ENCODE measurements at regions not wholly inside any gene's neighbourhood (a gene's known extent, or its start where the extent isn't known, plus 50 kb on each side); places are given as distances from the start of the nearest gene placed in this dataset.

DNA sequence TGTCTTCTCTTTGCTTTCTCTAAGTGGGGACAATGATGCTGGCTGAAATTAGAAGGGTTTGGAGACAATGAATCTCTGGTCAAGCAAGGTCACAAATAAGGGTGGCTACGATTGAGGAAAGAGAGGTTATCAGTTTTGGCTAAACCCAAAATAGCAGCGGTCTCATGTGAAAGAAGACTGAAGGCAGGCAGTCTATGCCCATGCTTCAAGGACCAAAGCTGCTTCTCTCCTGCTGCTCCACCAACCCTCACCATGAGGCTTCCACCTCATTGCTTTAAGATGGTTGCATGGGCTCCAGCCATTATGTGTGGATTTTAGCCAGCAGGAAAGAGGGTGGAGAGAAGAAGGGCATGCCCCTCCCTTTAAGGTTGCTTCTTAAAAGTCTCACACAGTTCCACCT is 114.1 kb upstream of the TRIM2 start:
- POLR2A ChIA-PET: no interaction called here
- no peak for DNase-seq (ENCODE audit: unreplicated experiment)
- TF ChIP-seq, protein P1, sequence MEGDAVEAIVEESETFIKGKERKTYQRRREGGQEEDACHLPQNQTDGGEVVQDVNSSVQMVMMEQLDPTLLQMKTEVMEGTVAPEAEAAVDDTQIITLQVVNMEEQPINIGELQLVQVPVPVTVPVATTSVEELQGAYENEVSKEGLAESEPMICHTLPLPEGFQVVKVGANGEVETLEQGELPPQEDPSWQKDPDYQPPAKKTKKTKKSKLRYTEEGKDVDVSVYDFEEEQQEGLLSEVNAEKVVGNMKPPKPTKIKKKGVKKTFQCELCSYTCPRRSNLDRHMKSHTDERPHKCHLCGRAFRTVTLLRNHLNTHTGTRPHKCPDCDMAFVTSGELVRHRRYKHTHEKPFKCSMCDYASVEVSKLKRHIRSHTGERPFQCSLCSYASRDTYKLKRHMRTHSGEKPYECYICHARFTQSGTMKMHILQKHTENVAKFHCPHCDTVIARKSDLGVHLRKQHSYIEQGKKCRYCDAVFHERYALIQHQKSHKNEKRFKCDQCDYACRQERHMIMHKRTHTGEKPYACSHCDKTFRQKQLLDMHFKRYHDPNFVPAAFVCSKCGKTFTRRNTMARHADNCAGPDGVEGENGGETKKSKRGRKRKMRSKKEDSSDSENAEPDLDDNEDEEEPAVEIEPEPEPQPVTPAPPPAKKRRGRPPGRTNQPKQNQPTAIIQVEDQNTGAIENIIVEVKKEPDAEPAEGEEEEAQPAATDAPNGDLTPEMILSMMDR (IDR thresholded peaks at IDR 0.05; ENCODE audit: unreplicated experiment): no peak
- Mint-ChIP-seq H3K9me3 (ENCODE audit: unreplicated experiment) (no peaks in the 10 kb centered on the region), H3K36me3 (ENCODE audit: insufficient read depth, unreplicated experiment) (no peaks in the 10 kb centered on the region), H3K4me1 (ENCODE audit: insufficient read depth, unreplicated experiment) (peaks cover 4% of the 10 kb centered on the region), H3K27me3 (ENCODE audit: insufficient read depth, unreplicated experiment) (no peaks in the 10 kb centered on the region), H3K4me3 (ENCODE audit: unreplicated experiment) (no peak overlapping the region), H3K27ac (ENCODE audit: low read depth, unreplicated experiment) (no peak overlapping the region)
- no TSS peak for BruUV-seq (replicated peaks)
- intact Hi-C loops (cut with micrococcal nuclease): no loop called here
- CTCF ChIA-PET: interaction anchor here (0.8 to 3.1 kb wide), 2 partner anchors 37 to 327 kb away, joined by 3 to 18 read pairs; no protein-coding TSS in a partner anchor

DNA sequence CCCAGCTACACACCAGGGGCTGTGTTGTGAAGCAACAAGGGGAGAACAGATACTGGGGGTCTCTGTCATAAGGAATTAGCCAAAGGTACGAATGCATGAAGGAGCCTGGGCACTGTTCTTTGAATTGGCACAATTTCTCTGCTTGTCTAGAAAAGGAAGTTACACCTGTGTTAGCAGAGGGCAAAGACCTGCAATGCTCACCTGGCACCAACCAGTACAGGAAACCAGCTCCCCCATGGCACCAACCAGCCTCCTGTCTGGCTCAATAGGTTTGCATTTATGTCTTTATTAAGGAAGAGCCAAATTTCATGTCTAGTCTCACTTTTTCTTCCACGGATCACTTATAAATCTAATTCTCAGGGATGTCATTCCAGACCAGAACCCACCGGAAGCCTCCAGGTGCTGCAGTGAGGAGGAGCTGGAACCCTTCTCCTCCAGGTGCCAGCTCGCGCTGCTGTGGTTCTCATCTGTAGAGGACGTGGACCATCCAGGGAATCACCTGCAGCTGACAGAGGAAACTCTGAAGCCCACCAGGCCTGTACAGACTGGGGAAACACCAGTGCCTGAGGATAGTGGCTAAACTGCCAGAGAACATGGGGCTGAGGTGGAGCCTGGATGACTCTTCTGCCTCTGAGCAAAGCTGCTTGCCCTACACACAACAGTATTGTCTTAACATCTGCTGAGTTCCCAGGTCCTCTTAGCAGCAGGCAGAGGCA is 113.4 kb upstream of the TRIM2 start:
- no TSS peak for BruUV-seq (replicated peaks)
- no peaks in the 10 kb centered on the region for H3K4me1 Mint-ChIP-seq (ENCODE audit: insufficient read depth, unreplicated experiment)
- H3K9me3 Mint-ChIP-seq (ENCODE audit: unreplicated experiment): no peaks in the 10 kb centered on the region
- no peak overlapping the region for H3K27ac Mint-ChIP-seq (ENCODE audit: low read depth, unreplicated experiment)
- H3K27me3 Mint-ChIP-seq (ENCODE audit: insufficient read depth, unreplicated experiment): no peaks in the 10 kb centered on the region
- intact Hi-C loops (cut with micrococcal nuclease): no loop called here
- CTCF ChIA-PET: interaction anchor here (3.1 kb wide), 1 partner anchor 36 kb away, joined by 18 read pairs; no protein-coding TSS in a partner anchor
- no peak for DNase-seq (ENCODE audit: unreplicated experiment)
- TF ChIP-seq, protein P1 (IDR thresholded peaks at IDR 0.05; ENCODE audit: unreplicated experiment): no peak
- H3K36me3 Mint-ChIP-seq (ENCODE audit: insufficient read depth, unreplicated experiment): no peaks in the 10 kb centered on the region
- no peak overlapping the region for H3K4me3 Mint-ChIP-seq (ENCODE audit: unreplicated experiment)
- POLR2A ChIA-PET: no interaction called here

DNA sequence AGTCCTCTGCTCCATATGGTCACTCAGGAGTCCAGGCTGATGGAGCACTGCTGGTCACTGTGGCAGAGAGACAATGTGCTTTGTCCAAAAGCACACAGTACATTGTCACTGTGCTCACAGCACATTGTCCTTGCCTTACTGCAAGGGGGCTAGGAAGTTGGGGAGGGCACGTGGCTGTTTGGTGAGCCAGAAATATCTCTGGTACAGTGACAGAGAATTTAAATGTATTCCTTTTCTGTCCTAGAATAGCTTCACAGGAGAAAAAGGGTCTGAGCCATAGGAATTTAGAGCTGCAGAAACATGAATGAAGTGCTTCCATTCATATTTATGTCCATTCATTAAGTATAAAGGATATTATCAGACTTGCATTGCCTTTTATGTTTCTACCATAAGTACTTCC is 110.8 kb upstream of the TRIM2 start:
- Mint-ChIP-seq H3K36me3 (ENCODE audit: insufficient read depth, unreplicated experiment) (no peaks in the 10 kb centered on the region), H3K4me1 (ENCODE audit: insufficient read depth, unreplicated experiment) (no peaks in the 10 kb centered on the region), H3K4me3 (ENCODE audit: unreplicated experiment) (no peak overlapping the region), H3K27me3 (ENCODE audit: insufficient read depth, unreplicated experiment) (no peaks in the 10 kb centered on the region), H3K27ac (ENCODE audit: low read depth, unreplicated experiment) (no peak overlapping the region), H3K9me3 (ENCODE audit: unreplicated experiment) (no peaks in the 10 kb centered on the region)
- intact Hi-C loops (cut with micrococcal nuclease): no loop called here
- ChIA-PET CTCF (interaction anchor here (0.6 to 5.6 kb wide), 3 partner anchors 9 to 213 kb away, joined by 3 to 58 read pairs (median 3); no protein-coding TSS in a partner anchor), POLR2A (no interaction called here)
- no TSS peak for BruUV-seq (replicated peaks)
- no peak for DNase-seq (ENCODE audit: unreplicated experiment)
- TF ChIP-seq, protein P1 (IDR thresholded peaks at IDR 0.05; ENCODE audit: unreplicated experiment): no peak

DNA sequence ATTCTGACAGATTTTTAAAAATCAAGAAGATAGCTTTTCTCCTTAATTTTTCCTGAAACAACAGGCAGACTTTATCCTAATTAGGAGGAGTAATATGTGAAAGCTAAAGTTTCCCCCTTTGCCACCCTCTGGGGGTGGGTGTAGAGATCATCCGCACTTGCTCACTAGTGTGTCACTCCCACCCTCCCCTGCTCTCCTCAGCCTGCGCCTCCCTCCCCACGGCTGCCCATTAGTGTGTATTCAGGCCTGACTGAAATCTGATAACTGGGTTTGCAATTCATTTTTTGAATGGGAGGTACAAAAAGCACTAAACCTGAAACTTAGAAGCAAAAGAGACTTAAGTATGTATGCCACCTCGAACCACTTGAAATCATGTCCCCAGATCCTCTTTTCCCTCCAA is 110.4 kb upstream of the TRIM2 start:
- DNase-seq (ENCODE audit: unreplicated experiment): no peak
- intact Hi-C loops (cut with micrococcal nuclease): no loop called here
- Mint-ChIP-seq H3K4me3 (ENCODE audit: unreplicated experiment) (no peak overlapping the region), H3K4me1 (ENCODE audit: insufficient read depth, unreplicated experiment) (no peaks in the 10 kb centered on the region), H3K36me3 (ENCODE audit: insufficient read depth, unreplicated experiment) (no peaks in the 10 kb centered on the region), H3K9me3 (ENCODE audit: unreplicated experiment) (no peaks in the 10 kb centered on the region), H3K27ac (ENCODE audit: low read depth, unreplicated experiment) (no peak overlapping the region), H3K27me3 (ENCODE audit: insufficient read depth, unreplicated experiment) (no peaks in the 10 kb centered on the region)
- ChIA-PET POLR2A (no interaction called here), CTCF (interaction anchor here (0.6 to 5.6 kb wide), 3 partner anchors 10 to 213 kb away, joined by 3 to 58 read pairs (median 3); no protein-coding TSS in a partner anchor)
- no TSS peak for BruUV-seq (replicated peaks)
- TF ChIP-seq, protein P1 (IDR thresholded peaks at IDR 0.05; ENCODE audit: unreplicated experiment): no peak
